ENCODE measurements at regions not wholly inside any gene's neighbourhood (a gene's known extent, or its start where the extent isn't known, plus 50 kb on each side); places are given as distances from the start of the nearest gene placed in this dataset.
"Not testable (repeated sequence)": the region's sequence is repeated elsewhere in the genome, so short reads cannot be mapped to it uniquely, and the experiment has no call there.

- no peak for DNase-seq (ENCODE audit: low read depth)
These were observed 159.3 kb upstream of the C2CD4B start for GRCh38 chr15:62324382-62324781.

GRCh38 chr15:62325597-62325996 lies 160.5 kb upstream of the C2CD4B start:
- DNase-seq (ENCODE audit: low read depth): no peak

- no peak for DNase-seq (ENCODE audit: low read depth)
These were observed 161.5 kb upstream of the C2CD4B start for GRCh38 chr15:62326460-62327011.

GRCh38 chr15:62327406-62327805 lies 162.3 kb upstream of the C2CD4B start:
- DNase-seq (ENCODE audit: low read depth): no peak

GRCh38 chr15:62332472-62332871 lies 167.4 kb upstream of the C2CD4B start:
- DNase-seq (ENCODE audit: low read depth): not testable (repeated sequence)

GRCh38 chr15:62334536-62334935 lies 169.5 kb upstream of the C2CD4B start:
- DNase-seq (ENCODE audit: low read depth): no peak

GRCh38 chr15:62337934-62338333 lies 172.8 kb upstream of the C2CD4B start:
- no peak for DNase-seq (ENCODE audit: low read depth)

- DNase-seq (ENCODE audit: low read depth): no peak
These were observed 173.4 kb upstream of the C2CD4B start for GRCh38 chr15:62338497-62338896.

GRCh38 chr15:62342959-62343358 lies 177.9 kb upstream of the C2CD4B start:
- DNase-seq (ENCODE audit: low read depth): no peak

- DNase-seq (ENCODE audit: low read depth): no peak
These were observed 178.3 kb upstream of the C2CD4B start for GRCh38 chr15:62343397-62343796.

- DNase-seq (ENCODE audit: low read depth): peak; percentile 23
These were observed 179.9 kb upstream of the C2CD4B start for GRCh38 chr15:62344806-62345539.

- no peak for DNase-seq (ENCODE audit: low read depth)
These were observed 181.1 kb upstream of the C2CD4B start for GRCh38 chr15:62346168-62346567.

GRCh38 chr15:62348118-62348517 lies 183.0 kb upstream of the C2CD4B start:
- no peak for DNase-seq (ENCODE audit: low read depth)

GRCh38 chr15:62348623-62349022 lies 183.5 kb upstream of the C2CD4B start:
- DNase-seq (ENCODE audit: low read depth): no peak

GRCh38 chr15:62352817-62353216 lies 187.7 kb upstream of the C2CD4B start:
- DNase-seq (ENCODE audit: low read depth): no peak

- no peak for DNase-seq (ENCODE audit: low read depth)
These were observed 192.3 kb upstream of the C2CD4B start for GRCh38 chr15:62357431-62357830.

GRCh38 chr15:62359416-62359815 lies 194.3 kb upstream of the C2CD4B start:
- no peak for DNase-seq (ENCODE audit: low read depth)

GRCh38 chr15:62360332-62361097 lies 195.4 kb upstream of the C2CD4B start:
- no peak for DNase-seq (ENCODE audit: low read depth)

GRCh38 chr15:62362144-62362543 lies 197.1 kb upstream of the C2CD4B start:
- no peak for DNase-seq (ENCODE audit: low read depth)

- no peak for DNase-seq (ENCODE audit: low read depth)
These were observed 197.5 kb upstream of the C2CD4B start for GRCh38 chr15:62362608-62363007.

- DNase-seq (ENCODE audit: low read depth): no peak
These were observed 198.8 kb upstream of the C2CD4B start for GRCh38 chr15:62363913-62364312.

GRCh38 chr15:62365795-62366442 lies 200.8 kb upstream of the C2CD4B start:
- no peak for DNase-seq (ENCODE audit: low read depth)

GRCh38 chr15:62369454-62369853 lies 204.4 kb upstream of the C2CD4B start:
- DNase-seq (ENCODE audit: low read depth): no peak

All from non-pigmented ciliary epithelial cell (primary cell).